ENCODE measurements at regions not wholly inside any gene's neighbourhood (a gene's known extent, or its start where the extent isn't known, plus 50 kb on each side); places are given as distances from the start of the nearest gene placed in this dataset.

GRCh38 chr3:73839032-73839431 is 214.3 kb upstream of the PDZRN3 start:
- H4K20me1 ChIP-seq (ENCODE audit: insufficient read depth), result no peaks in the 10 kb centered on the region
- peaks cover 6% of the 10 kb centered on the region for H3K9me3 ChIP-seq (ENCODE audit: low read length)
- H3K4me3 ChIP-seq (ENCODE audit: low read length), result no peak overlapping the region
- no peak overlapping the region for H3K4me2 ChIP-seq (ENCODE audit: low read length)
- H3K9me2 ChIP-seq (ENCODE audit: insufficient read depth, low read length), result no peaks in the 10 kb centered on the region
- no peak for TF ChIP-seq RAD21 (conservative IDR thresholded peaks at IDR 0.05)
- TF ChIP-seq CTCF (IDR thresholded peaks at IDR 0.05; ENCODE audit: poor library complexity, severe bottlenecking), result no peak
- TF ChIP-seq, protein P1, sequence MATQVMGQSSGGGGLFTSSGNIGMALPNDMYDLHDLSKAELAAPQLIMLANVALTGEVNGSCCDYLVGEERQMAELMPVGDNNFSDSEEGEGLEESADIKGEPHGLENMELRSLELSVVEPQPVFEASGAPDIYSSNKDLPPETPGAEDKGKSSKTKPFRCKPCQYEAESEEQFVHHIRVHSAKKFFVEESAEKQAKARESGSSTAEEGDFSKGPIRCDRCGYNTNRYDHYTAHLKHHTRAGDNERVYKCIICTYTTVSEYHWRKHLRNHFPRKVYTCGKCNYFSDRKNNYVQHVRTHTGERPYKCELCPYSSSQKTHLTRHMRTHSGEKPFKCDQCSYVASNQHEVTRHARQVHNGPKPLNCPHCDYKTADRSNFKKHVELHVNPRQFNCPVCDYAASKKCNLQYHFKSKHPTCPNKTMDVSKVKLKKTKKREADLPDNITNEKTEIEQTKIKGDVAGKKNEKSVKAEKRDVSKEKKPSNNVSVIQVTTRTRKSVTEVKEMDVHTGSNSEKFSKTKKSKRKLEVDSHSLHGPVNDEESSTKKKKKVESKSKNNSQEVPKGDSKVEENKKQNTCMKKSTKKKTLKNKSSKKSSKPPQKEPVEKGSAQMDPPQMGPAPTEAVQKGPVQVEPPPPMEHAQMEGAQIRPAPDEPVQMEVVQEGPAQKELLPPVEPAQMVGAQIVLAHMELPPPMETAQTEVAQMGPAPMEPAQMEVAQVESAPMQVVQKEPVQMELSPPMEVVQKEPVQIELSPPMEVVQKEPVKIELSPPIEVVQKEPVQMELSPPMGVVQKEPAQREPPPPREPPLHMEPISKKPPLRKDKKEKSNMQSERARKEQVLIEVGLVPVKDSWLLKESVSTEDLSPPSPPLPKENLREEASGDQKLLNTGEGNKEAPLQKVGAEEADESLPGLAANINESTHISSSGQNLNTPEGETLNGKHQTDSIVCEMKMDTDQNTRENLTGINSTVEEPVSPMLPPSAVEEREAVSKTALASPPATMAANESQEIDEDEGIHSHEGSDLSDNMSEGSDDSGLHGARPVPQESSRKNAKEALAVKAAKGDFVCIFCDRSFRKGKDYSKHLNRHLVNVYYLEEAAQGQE (IDR thresholded peaks at IDR 0.05; ENCODE audit: borderline replicate concordance), result no peak
- TF ChIP-seq EP300 (conservative IDR thresholded peaks at IDR 0.05; ENCODE audit: poor library complexity, severe bottlenecking), result no peak
- TF ChIP-seq POLR2AphosphoS5 (IDR thresholded peaks at IDR 0.05), result no peak
- TF ChIP-seq TAF1 (IDR thresholded peaks at IDR 0.05; ENCODE audit: low read depth), result no peak
- TF ChIP-seq MXI1 (conservative IDR thresholded peaks at IDR 0.05; ENCODE audit: poor library complexity, severe bottlenecking), result no peak
- TF ChIP-seq SMC3 (conservative IDR thresholded peaks at IDR 0.05; ENCODE audit: poor library complexity), result no peak
- TF ChIP-seq EZH2 (IDR thresholded peaks at IDR 0.05; ENCODE audit: borderline replicate concordance, insufficient read depth, low read length, poor library complexity, severe bottlenecking), result no peak
- H3K27ac ChIP-seq (ENCODE audit: low read length), result no peak overlapping the region
- no peaks in the 10 kb centered on the region for H3K36me3 ChIP-seq (ENCODE audit: insufficient read depth, low read length)
- H3K27me3 ChIP-seq (ENCODE audit: insufficient read depth, low read depth, low read length), result no peaks in the 10 kb centered on the region
- no peaks in the 10 kb centered on the region for H3F3A ChIP-seq (ENCODE audit: insufficient read depth, low read length, poor library complexity, severe bottlenecking)
- no peak overlapping the region for H2AFZ ChIP-seq (ENCODE audit: low read depth, low read length)
- no peaks in the 10 kb centered on the region for H3K79me2 ChIP-seq (replicated peaks; ENCODE audit: insufficient read depth, low read length)
- no peak overlapping the region for H3K9ac ChIP-seq (ENCODE audit: low read length)

GRCh38 chr3:73835945-73836344 is 211.2 kb upstream of the PDZRN3 start:
- no peak overlapping the region for H3K9ac ChIP-seq (ENCODE audit: low read length)
- TF ChIP-seq, protein P1 (IDR thresholded peaks at IDR 0.05; ENCODE audit: borderline replicate concordance), result no peak
- TF ChIP-seq MXI1 (conservative IDR thresholded peaks at IDR 0.05; ENCODE audit: poor library complexity, severe bottlenecking), result no peak
- no peak for TF ChIP-seq CTCF (IDR thresholded peaks at IDR 0.05; ENCODE audit: poor library complexity, severe bottlenecking)
- no peak for TF ChIP-seq SMC3 (conservative IDR thresholded peaks at IDR 0.05; ENCODE audit: poor library complexity)
- TF ChIP-seq POLR2AphosphoS5 (IDR thresholded peaks at IDR 0.05), result no peak
- TF ChIP-seq EZH2 (IDR thresholded peaks at IDR 0.05; ENCODE audit: borderline replicate concordance, insufficient read depth, low read length, poor library complexity, severe bottlenecking), result no peak
- no peak overlapping the region for H3K4me2 ChIP-seq (ENCODE audit: low read length)
- no peak overlapping the region for H2AFZ ChIP-seq (ENCODE audit: low read depth, low read length)
- no peaks in the 10 kb centered on the region for H3K36me3 ChIP-seq (ENCODE audit: insufficient read depth, low read length)
- H3K27ac ChIP-seq (ENCODE audit: low read length), result no peak overlapping the region
- peaks cover 9% of the 10 kb centered on the region for H3K9me3 ChIP-seq (ENCODE audit: low read length)
- H3K9me2 ChIP-seq (ENCODE audit: insufficient read depth, low read length), result no peaks in the 10 kb centered on the region
- no peaks in the 10 kb centered on the region for H4K20me1 ChIP-seq (ENCODE audit: insufficient read depth)
- H3K79me2 ChIP-seq (replicated peaks; ENCODE audit: insufficient read depth, low read length), result no peaks in the 10 kb centered on the region
- H3F3A ChIP-seq (ENCODE audit: insufficient read depth, low read length, poor library complexity, severe bottlenecking), result no peaks in the 10 kb centered on the region
- H3K4me3 ChIP-seq (ENCODE audit: low read length), result no peak overlapping the region
- H3K27me3 ChIP-seq (ENCODE audit: insufficient read depth, low read depth, low read length), result no peaks in the 10 kb centered on the region
